ENCODE measurements at regions not wholly inside any gene's neighbourhood (a gene's known extent, or its start where the extent isn't known, plus 50 kb on each side); places are given as distances from the start of the nearest gene placed in this dataset.

GRCh38 chr3:99084826-99085225 lies 183.3 kb upstream of the DCBLD2 start:
- no peak overlapping the region for H3K27ac ChIP-seq (ENCODE audit: low read depth, low read length)
- H3K4me2 ChIP-seq (ENCODE audit: low read length), result no peak overlapping the region
- DNase-seq, result no peak
- H3K4ac ChIP-seq (ENCODE audit: low read depth, low read length), result no peak overlapping the region
- no peak overlapping the region for H2AK5ac ChIP-seq (ENCODE audit: low read length)
- H3K18ac ChIP-seq (ENCODE audit: low read length), result no peak overlapping the region
- no peaks in the 10 kb centered on the region for H3K27me3 ChIP-seq (ENCODE audit: insufficient read depth, low read length, poor library complexity)
- no peak overlapping the region for H2BK15ac ChIP-seq (replicated peaks; ENCODE audit: low read depth)
- no peak overlapping the region for H3K56ac ChIP-seq (ENCODE audit: low read length)
- no peaks in the 10 kb centered on the region for H3K36me3 ChIP-seq (ENCODE audit: control insufficient read depth, insufficient read depth, low read length)
- no peaks in the 10 kb centered on the region for H3K79me1 ChIP-seq (ENCODE audit: low read length)
- H4K8ac ChIP-seq (ENCODE audit: low read depth, low read length), result no peak overlapping the region
- H3K79me2 ChIP-seq (ENCODE audit: control insufficient read depth, insufficient read depth, low read length), result no peaks in the 10 kb centered on the region
- H4K5ac ChIP-seq (ENCODE audit: low read length), result no peak overlapping the region
- H3K9ac ChIP-seq (ENCODE audit: low read length), result no peak overlapping the region
- H3K4me3 ChIP-seq (ENCODE audit: low read length), result no peak overlapping the region
- no peaks in the 10 kb centered on the region for H3K4me1 ChIP-seq (ENCODE audit: control insufficient read depth, low read depth, low read length)
- WGBS (ENCODE audit: extremely low coverage, insufficient coverage, low lambda C conversion rate), result no CpG with 5 or more reads among the region's 4 CpGs
- no peak overlapping the region for H2BK120ac ChIP-seq (ENCODE audit: low read depth, low read length)
- H2BK5ac ChIP-seq (ENCODE audit: low read length), result no peak overlapping the region
- no peak overlapping the region for H3K23ac ChIP-seq (ENCODE audit: low read length)

DNA sequence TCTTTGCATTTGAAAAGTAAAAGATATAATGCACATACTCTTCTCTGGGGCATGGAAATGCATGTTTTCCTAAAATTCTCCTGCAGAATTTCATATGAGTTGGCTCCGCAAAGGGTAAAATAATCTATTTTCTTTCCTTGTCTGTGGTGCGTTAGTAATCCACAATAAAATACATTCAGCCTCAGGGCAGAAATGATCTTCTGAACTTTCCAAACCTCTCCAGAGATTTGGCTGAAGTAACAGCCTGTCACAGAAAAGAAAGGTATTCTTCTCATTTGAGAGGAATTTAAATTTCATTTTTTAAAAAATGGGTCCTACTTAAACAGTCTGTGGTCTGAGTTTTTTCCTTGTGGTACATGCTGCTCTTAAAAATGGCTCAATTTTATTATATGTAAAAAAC lies 182.7 kb upstream of the DCBLD2 start:
- no peak for DNase-seq

DNA sequence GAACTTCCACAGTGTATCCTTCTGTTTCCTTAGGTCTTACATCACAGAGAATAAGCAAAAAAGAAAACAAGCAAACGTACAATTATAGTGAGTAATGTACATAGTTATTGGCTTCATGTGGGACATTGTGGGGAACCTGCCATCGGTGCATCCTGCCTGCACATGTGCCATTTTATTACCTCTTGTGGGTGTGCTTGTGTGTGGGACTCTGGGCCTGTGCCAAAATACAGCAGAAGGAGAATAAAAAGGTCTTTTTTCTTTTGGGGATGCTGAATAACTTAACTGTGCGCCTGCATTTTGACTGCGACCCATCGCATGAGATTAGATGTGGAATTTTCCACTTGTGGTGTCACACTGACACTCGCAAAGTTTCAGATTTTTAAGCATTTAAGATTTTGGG lies 169.6 kb upstream of the DCBLD2 start:
- Histone ChIP-seq H4K5ac (ENCODE audit: low read length) (no peak overlapping the region), H3K23ac (ENCODE audit: low read length) (no peak overlapping the region), H3K36me3 (ENCODE audit: control insufficient read depth, insufficient read depth, low read length) (no peaks in the 10 kb centered on the region), H2BK15ac (replicated peaks; ENCODE audit: low read depth) (no peak overlapping the region), H3K79me1 (ENCODE audit: low read length) (no peaks in the 10 kb centered on the region), H3K4me1 (ENCODE audit: control insufficient read depth, low read depth, low read length) (no peaks in the 10 kb centered on the region), H2BK120ac (ENCODE audit: low read depth, low read length) (no peak overlapping the region), H3K4ac (ENCODE audit: low read depth, low read length) (no peak overlapping the region), H2BK5ac (ENCODE audit: low read length) (no peak overlapping the region), H3K9ac (ENCODE audit: low read length) (no peak overlapping the region), H3K27ac (ENCODE audit: low read depth, low read length) (no peak overlapping the region), H4K8ac (ENCODE audit: low read depth, low read length) (no peak overlapping the region), H3K4me2 (ENCODE audit: low read length) (no peak overlapping the region), H3K4me3 (ENCODE audit: low read length) (no peak overlapping the region), H3K18ac (ENCODE audit: low read length) (no peak overlapping the region), H3K79me2 (ENCODE audit: control insufficient read depth, insufficient read depth, low read length) (no peaks in the 10 kb centered on the region), H3K27me3 (ENCODE audit: insufficient read depth, low read length, poor library complexity) (no peaks in the 10 kb centered on the region), H2AK5ac (ENCODE audit: low read length) (no peak overlapping the region), H3K56ac (ENCODE audit: low read length) (no peak overlapping the region)
- DNase-seq, result no peak
- no CpG with 5 or more reads among the region's 6 CpGs for WGBS (ENCODE audit: extremely low coverage, insufficient coverage, low lambda C conversion rate)

More for the DNA sequence above, 182.7 kb upstream of the DCBLD2 start:
- H3K79me2 ChIP-seq (ENCODE audit: control insufficient read depth, insufficient read depth, low read length), result no peaks in the 10 kb centered on the region
- H3K4ac ChIP-seq (ENCODE audit: low read depth, low read length), result no peak overlapping the region
- no peak overlapping the region for H3K56ac ChIP-seq (ENCODE audit: low read length)
- no peak overlapping the region for H2BK5ac ChIP-seq (ENCODE audit: low read length)
- WGBS (ENCODE audit: extremely low coverage, insufficient coverage, low lambda C conversion rate), result no CpG with 5 or more reads among the region's 2 CpGs
- no peak overlapping the region for H3K4me3 ChIP-seq (ENCODE audit: low read length)
- H4K5ac ChIP-seq (ENCODE audit: low read length), result no peak overlapping the region
- no peaks in the 10 kb centered on the region for H3K79me1 ChIP-seq (ENCODE audit: low read length)
- no peak overlapping the region for H3K23ac ChIP-seq (ENCODE audit: low read length)
- H3K36me3 ChIP-seq (ENCODE audit: control insufficient read depth, insufficient read depth, low read length), result no peaks in the 10 kb centered on the region
- no peak overlapping the region for H3K18ac ChIP-seq (ENCODE audit: low read length)
- H3K4me1 ChIP-seq (ENCODE audit: control insufficient read depth, low read depth, low read length), result no peaks in the 10 kb centered on the region
- no peak overlapping the region for H3K9ac ChIP-seq (ENCODE audit: low read length)
- no peak overlapping the region for H2BK120ac ChIP-seq (ENCODE audit: low read depth, low read length)
- no peak overlapping the region for H2AK5ac ChIP-seq (ENCODE audit: low read length)
- no peak overlapping the region for H4K8ac ChIP-seq (ENCODE audit: low read depth, low read length)
- no peak overlapping the region for H2BK15ac ChIP-seq (replicated peaks; ENCODE audit: low read depth)
- H3K4me2 ChIP-seq (ENCODE audit: low read length), result no peak overlapping the region
- H3K27me3 ChIP-seq (ENCODE audit: insufficient read depth, low read length, poor library complexity), result no peaks in the 10 kb centered on the region
- no peak overlapping the region for H3K27ac ChIP-seq (ENCODE audit: low read depth, low read length)

- no peak overlapping the region for H3K9ac ChIP-seq (ENCODE audit: low read length)
Observed at GRCh38 chr3:99069973-99070372, 168.5 kb upstream of the DCBLD2 start.

GRCh38 chr3:99066863-99067262 lies 165.4 kb upstream of the DCBLD2 start:
- Histone ChIP-seq H4K8ac (ENCODE audit: low read depth, low read length) (no peak overlapping the region), H3K79me2 (ENCODE audit: control insufficient read depth, insufficient read depth, low read length) (no peaks in the 10 kb centered on the region), H2BK120ac (ENCODE audit: low read depth, low read length) (no peak overlapping the region), H3K4ac (ENCODE audit: low read depth, low read length) (no peak overlapping the region), H3K18ac (ENCODE audit: low read length) (no peak overlapping the region), H3K56ac (ENCODE audit: low read length) (no peak overlapping the region), H3K79me1 (ENCODE audit: low read length) (no peaks in the 10 kb centered on the region), H3K23ac (ENCODE audit: low read length) (no peak overlapping the region), H2AK5ac (ENCODE audit: low read length) (no peak overlapping the region), H4K5ac (ENCODE audit: low read length) (no peak overlapping the region), H3K4me3 (ENCODE audit: low read length) (no peak overlapping the region), H3K4me2 (ENCODE audit: low read length) (no peak overlapping the region), H3K4me1 (ENCODE audit: control insufficient read depth, low read depth, low read length) (no peaks in the 10 kb centered on the region), H3K36me3 (ENCODE audit: control insufficient read depth, insufficient read depth, low read length) (no peaks in the 10 kb centered on the region), H2BK5ac (ENCODE audit: low read length) (no peak overlapping the region), H3K27me3 (ENCODE audit: insufficient read depth, low read length, poor library complexity) (no peaks in the 10 kb centered on the region), H3K9ac (ENCODE audit: low read length) (no peak overlapping the region), H3K27ac (ENCODE audit: low read depth, low read length) (no peak overlapping the region), H2BK15ac (replicated peaks; ENCODE audit: low read depth) (no peak overlapping the region)
- WGBS (ENCODE audit: extremely low coverage, insufficient coverage, low lambda C conversion rate), result no CpG with 5 or more reads among the region's 4 CpGs
- no peak for DNase-seq

More at GRCh38 chr3:99069973-99070372, 168.5 kb upstream of the DCBLD2 start:
- no peak for DNase-seq
- no peak overlapping the region for H2AK5ac ChIP-seq (ENCODE audit: low read length)
- no peak overlapping the region for H3K27ac ChIP-seq (ENCODE audit: low read depth, low read length)
- H3K36me3 ChIP-seq (ENCODE audit: control insufficient read depth, insufficient read depth, low read length), result no peaks in the 10 kb centered on the region
- no peak overlapping the region for H3K4ac ChIP-seq (ENCODE audit: low read depth, low read length)
- no peaks in the 10 kb centered on the region for H3K27me3 ChIP-seq (ENCODE audit: insufficient read depth, low read length, poor library complexity)
- H3K4me2 ChIP-seq (ENCODE audit: low read length), result no peak overlapping the region
- no peak overlapping the region for H4K8ac ChIP-seq (ENCODE audit: low read depth, low read length)
- H2BK15ac ChIP-seq (replicated peaks; ENCODE audit: low read depth), result no peak overlapping the region
- no peaks in the 10 kb centered on the region for H3K79me1 ChIP-seq (ENCODE audit: low read length)
- no peaks in the 10 kb centered on the region for H3K4me1 ChIP-seq (ENCODE audit: control insufficient read depth, low read depth, low read length)
- H2BK5ac ChIP-seq (ENCODE audit: low read length), result no peak overlapping the region
- no peak overlapping the region for H4K5ac ChIP-seq (ENCODE audit: low read length)
- no CpG with 5 or more reads among the region's 1 CpG for WGBS (ENCODE audit: extremely low coverage, insufficient coverage, low lambda C conversion rate)
- no peak overlapping the region for H3K4me3 ChIP-seq (ENCODE audit: low read length)
- no peak overlapping the region for H2BK120ac ChIP-seq (ENCODE audit: low read depth, low read length)
- no peak overlapping the region for H3K23ac ChIP-seq (ENCODE audit: low read length)
- no peak overlapping the region for H3K18ac ChIP-seq (ENCODE audit: low read length)
- no peaks in the 10 kb centered on the region for H3K79me2 ChIP-seq (ENCODE audit: control insufficient read depth, insufficient read depth, low read length)
- H3K56ac ChIP-seq (ENCODE audit: low read length), result no peak overlapping the region

DNA sequence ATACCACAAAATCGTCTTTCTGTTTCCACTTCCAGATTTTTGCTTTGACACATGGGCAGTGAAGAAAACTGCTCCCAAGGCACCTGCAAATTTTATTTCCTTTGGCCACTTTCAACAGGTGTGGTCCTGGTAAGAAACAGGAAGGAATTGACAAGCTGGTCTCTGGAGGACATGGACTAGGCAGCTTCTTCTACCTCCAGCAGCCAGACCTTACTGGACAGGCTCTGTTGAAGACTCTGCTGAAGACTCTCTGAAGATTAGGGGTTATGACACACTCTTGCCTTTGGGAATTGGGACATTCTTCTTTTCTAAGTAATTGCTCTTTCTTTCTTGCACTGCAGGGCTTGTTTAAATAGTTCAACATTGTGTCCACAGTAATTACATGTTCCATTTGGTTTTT lies 147.7 kb upstream of the DCBLD2 start:
- Histone ChIP-seq H3K18ac (ENCODE audit: low read length) (no peak overlapping the region), H3K4me3 (ENCODE audit: low read length) (no peak overlapping the region), H4K5ac (ENCODE audit: low read length) (no peak overlapping the region), H3K23ac (ENCODE audit: low read length) (no peak overlapping the region), H3K27ac (ENCODE audit: low read depth, low read length) (no peak overlapping the region), H3K4ac (ENCODE audit: low read depth, low read length) (no peak overlapping the region), H2BK120ac (ENCODE audit: low read depth, low read length) (no peak overlapping the region), H3K79me1 (ENCODE audit: low read length) (no peaks in the 10 kb centered on the region), H3K9ac (ENCODE audit: low read length) (no peak overlapping the region), H3K27me3 (ENCODE audit: insufficient read depth, low read length, poor library complexity) (no peaks in the 10 kb centered on the region), H2BK15ac (replicated peaks; ENCODE audit: low read depth) (no peak overlapping the region), H3K56ac (ENCODE audit: low read length) (no peak overlapping the region), H3K36me3 (ENCODE audit: control insufficient read depth, insufficient read depth, low read length) (no peaks in the 10 kb centered on the region), H4K8ac (ENCODE audit: low read depth, low read length) (no peak overlapping the region), H3K4me2 (ENCODE audit: low read length) (no peak overlapping the region), H3K4me1 (ENCODE audit: control insufficient read depth, low read depth, low read length) (no peaks in the 10 kb centered on the region), H3K79me2 (ENCODE audit: control insufficient read depth, insufficient read depth, low read length) (no peaks in the 10 kb centered on the region), H2AK5ac (ENCODE audit: low read length) (no peak overlapping the region), H2BK5ac (ENCODE audit: low read length) (no peak overlapping the region)
- WGBS (ENCODE audit: extremely low coverage, insufficient coverage, low lambda C conversion rate), result no CpG with 5 or more reads among the region's 1 CpG
- no peak for DNase-seq
